Urothelium cell line (cell line): ENCODE measurements at regions not wholly inside any gene's neighbourhood (a gene's known extent, or its start where the extent isn't known, plus 50 kb on each side); places are given as distances from the start of the nearest gene placed in this dataset.

Experiments used
- DNase-seq: peaks from one replicate; pipeline ENCODE4 v3.0.0; 2011; ENCODE audit warnings: low spot score, mixed read lengths
- FAIRE-seq: peaks from 2 replicates; lab custom pipeline; 2011; peaks lifted over from hg19 to GRCh38; lab: Jason Lieb, UNC

- DNase-seq (no peak), FAIRE-seq (no peak)
These were observed 88.6 kb upstream of the SPRED1 start for GRCh38 chr15:38164061-38164460.

GRCh38 chr15:38164507-38164906 lies 88.1 kb upstream of the SPRED1 start:
- FAIRE-seq (no peak), DNase-seq (no peak)

- DNase-seq: no peak
- FAIRE-seq: no peak
These were observed 84.1 kb upstream of the SPRED1 start for GRCh38 chr15:38168467-38169070.

GRCh38 chr15:38171973-38172372 lies 80.7 kb upstream of the SPRED1 start:
- FAIRE-seq (no peak), DNase-seq (no peak)

DNA sequence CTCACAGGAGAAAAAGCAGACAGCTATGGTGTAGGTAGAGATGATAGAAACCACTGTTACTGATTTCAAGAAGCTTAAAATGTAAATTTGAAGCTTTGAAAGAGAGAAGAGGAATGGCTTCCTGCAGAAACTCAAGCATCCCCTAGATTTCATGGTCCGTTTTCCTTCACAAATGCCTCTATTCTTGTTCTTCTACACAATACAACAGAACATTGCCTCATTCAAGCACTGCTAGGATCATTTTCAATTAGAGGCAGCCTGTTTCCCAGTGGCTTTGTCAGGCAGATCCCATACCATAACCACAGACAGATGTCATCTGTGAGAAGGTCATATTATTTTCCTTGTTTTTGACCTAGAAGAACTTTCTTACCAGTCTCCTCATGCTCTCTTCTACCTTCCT lies 77.9 kb upstream of the SPRED1 start:
- FAIRE-seq (no peak), DNase-seq (no peak)

- FAIRE-seq: no peak
- peak; percentile 58 for DNase-seq
These were observed 76.5 kb upstream of the SPRED1 start for GRCh38 chr15:38176155-38176554.

- FAIRE-seq: no peak
These were observed 75.9 kb upstream of the SPRED1 start for GRCh38 chr15:38176691-38177090.

DNA sequence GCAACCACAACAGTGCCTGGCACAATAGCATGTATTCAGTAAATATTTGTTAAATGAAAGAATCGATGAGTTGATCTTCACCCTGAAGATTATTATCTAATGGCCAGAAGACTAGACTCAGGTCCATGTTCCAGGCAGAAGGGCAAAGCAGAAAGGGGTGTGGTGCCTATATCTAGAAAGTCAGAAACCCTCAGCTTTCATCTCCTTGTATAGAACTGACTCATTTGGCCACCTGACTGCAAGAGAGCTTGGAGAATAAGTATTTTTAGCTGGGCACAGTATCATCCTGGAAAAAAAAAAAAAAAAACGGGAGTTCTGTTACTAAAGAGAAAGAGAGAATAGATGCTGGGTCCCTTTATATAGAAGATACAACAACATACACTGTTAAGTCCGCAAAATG lies 69.7 kb upstream of the SPRED1 start:
- DNase-seq (no peak), FAIRE-seq (no peak)

More at GRCh38 chr15:38176691-38177090, 75.9 kb upstream of the SPRED1 start:
- no peak for DNase-seq

GRCh38 chr15:38186507-38186906 lies 66.1 kb upstream of the SPRED1 start:
- FAIRE-seq (no peak), DNase-seq (no peak)

DNA sequence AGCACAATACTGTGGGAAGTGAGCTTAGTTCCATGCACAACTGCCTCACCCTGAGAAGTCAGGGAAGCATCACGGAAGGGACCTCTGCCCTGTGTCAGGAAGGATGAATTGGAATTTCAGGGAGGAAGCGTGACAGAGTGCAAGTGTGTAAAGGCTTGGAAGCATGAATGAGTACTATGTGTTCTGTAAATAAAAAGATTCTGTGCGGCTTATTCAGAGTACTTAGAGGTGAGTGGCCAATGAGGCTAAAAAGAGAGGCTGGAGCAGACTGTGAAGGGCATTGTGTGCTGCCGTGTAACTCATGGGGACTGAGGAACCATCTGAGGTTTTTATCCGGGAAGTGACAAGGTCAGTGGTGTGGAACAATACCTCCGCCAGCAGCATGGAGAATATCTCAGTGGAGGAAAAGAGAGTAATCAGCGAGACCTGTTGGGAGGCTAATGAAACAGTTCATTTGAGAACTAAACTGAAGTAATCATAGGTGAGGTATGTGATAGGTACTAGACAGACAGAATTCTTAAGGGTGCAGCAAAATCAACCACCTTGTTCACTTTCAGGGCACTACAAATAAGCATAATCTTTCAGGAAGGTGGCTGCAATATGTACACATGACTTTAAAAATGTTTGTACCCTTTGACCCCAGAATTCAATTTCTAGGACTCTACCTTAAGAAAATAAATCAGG lies 64.9 kb upstream of the SPRED1 start:
- no peak for FAIRE-seq
- no peak for DNase-seq

- FAIRE-seq (no peak), DNase-seq (no peak)
These were observed 62.9 kb upstream of the SPRED1 start for GRCh38 chr15:38189671-38190295.

- FAIRE-seq (peak; percentile 46), DNase-seq (peak; percentile 40)
These were observed 62.1 kb upstream of the SPRED1 start for GRCh38 chr15:38190501-38190900.

DNA sequence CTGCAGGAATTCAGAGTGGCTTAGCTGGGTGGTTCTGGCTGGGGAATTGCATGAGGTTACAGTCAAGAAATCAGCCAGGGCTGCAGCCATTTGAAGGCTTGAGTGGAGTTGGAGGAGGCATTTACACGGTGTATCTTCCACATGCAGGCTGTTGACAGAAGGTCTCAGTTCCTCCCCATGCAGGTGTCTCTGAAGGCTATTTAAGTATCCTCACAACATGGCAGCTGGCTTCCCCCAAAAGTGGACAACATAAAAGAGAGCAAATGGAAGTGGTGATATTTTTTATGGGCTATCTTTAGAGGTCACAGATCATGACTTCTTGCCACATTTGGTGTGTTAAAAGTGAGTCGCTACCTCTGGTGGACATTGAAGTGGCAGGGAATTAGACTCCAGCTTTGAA lies 60.1 kb upstream of the SPRED1 start:
- DNase-seq: no peak
- no peak for FAIRE-seq

- no peak for FAIRE-seq
- DNase-seq: no peak
These were observed 59.1 kb upstream of the SPRED1 start for GRCh38 chr15:38193496-38193895.

DNA sequence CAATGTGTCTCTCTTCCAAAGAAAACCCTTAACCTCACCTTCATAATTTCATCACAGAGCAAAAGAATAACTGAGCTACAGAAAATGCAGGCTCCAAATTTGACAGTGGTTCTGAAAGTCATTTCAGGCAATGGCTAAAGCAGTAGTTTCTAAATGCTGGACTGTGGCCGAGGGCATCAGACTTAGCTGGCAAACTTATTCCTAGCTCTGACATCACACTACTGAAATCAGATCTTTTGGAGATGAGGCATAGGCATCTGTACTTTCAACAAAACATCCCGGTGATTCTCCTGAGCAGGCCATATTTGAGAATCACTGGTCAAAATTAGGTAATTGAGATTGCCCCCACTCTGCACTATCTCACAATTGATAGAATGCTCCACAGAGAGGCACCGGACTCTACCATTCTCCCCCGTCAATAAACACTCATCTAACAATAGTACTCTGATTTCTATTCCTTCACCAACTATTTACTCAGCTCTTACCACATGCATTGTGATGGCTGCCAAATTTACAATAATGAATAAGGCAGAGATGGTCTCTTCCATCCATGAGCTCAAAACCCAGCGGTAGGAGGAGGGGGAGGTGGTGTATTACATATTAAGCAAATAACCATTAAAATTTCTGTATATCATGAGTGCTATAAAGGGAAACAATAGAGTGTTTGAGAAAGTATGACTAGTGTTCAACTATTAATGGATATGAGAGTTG lies 57.3 kb upstream of the SPRED1 start:
- FAIRE-seq (no peak), DNase-seq (no peak)

GRCh38 chr15:38196076-38196475 lies 56.6 kb upstream of the SPRED1 start:
- no peak for DNase-seq
- no peak for FAIRE-seq

DNA sequence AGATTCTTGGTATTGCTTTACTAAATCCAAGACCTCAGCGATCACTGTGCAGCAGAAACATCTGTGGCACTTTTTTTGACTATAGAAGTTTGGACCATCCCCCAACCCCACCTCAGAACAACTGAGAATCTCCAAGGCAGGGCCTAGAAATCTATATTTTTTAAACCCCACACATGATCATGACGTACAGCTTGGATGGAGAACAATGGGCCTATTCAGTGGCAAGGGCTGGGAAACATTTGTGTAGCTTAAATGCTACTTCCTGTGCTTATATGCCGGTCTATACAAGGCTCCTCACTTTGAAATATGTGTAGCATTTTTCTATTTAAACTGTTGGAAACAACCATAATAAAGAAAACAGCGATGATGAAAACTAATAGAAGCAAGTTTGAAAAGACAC lies 55.1 kb upstream of the SPRED1 start:
- FAIRE-seq: no peak

DNA sequence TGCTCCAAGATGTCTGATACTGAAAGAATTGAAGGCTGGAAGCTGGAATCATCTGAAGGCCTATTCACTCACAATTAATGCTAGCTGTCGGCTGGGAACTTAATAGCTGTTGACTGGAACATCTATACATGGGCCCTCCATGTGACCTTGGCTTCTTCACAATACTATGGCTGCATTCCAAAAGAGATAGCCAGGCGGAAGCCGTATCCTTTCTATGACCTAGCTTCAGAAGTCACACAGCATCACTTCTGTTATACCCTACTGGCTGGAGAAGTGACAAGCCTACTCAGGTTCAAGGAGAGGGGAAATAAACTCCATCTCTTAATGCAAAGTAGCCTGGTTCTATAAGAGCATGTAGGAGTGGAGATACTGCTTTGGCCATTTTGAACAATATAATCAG lies 50.9 kb upstream of the SPRED1 start:
- DNase-seq (no peak), FAIRE-seq (no peak)

More for the DNA sequence above, 55.1 kb upstream of the SPRED1 start:
- DNase-seq: no peak

DNA sequence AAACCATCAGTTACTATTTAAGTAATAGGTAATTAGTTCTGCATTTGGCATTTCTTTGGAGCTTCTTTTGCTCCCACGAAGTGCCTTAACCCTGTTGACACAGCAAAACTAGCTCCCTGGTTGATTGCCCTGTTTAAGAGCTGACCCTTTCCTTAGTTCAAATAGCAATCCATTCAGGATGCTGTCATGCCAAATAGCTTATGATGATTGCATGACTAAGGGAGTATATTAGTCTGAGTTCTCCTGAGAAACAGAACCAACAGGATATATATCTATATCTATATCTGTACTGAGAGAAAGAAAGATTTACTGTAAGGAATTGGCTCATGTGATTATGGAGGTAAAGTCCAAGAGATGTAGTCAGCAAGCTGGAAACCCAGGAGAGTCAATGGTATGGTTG lies 50.3 kb upstream of the SPRED1 start:
- DNase-seq: no peak
- no peak for FAIRE-seq
